ENCODE measurements at regions not wholly inside any gene's neighbourhood (a gene's known extent, or its start where the extent isn't known, plus 50 kb on each side); places are given as distances from the start of the nearest gene placed in this dataset.

DNA sequence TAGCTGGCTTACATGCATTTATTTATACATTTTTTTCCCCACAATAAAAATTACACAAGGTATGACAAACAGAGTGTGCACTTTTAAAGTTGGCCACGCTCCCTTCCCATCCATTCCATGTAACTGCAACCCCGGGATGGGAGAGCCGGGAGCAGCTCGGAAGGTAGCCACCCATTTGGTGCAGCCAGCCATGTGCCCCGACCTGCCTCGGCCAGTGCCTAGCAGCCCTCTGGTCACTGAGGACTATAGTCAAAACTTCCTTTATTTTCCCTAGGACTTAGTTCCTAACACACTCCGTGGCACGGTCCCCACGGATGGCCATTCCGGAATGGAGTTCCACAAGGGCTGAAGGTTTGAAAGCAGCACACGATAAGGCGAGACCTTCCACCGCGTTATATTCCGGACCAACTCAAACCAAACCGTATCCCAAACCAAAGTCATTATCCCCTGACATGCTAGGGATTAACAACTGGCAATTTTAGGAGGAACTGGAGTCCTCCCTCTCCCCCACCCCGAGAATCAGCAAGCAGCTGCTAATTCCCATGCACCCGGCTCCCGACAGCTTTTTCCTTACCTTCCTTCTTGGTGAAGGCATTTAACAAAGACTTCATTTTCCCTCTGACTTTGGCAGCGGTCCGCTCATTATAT lies 426.4 kb downstream of the SHANK2 start:
- Histone ChIP-seq H3K9ac (ENCODE audit: low read length) (no peak overlapping the region), H3K27ac (ENCODE audit: low read depth, low read length) (no peak overlapping the region), H3K4me1 (ENCODE audit: insufficient read depth, low read length) (no peaks in the 10 kb centered on the region), H2AFZ (ENCODE audit: low read depth, low read length) (no peak overlapping the region), H4K20me1 (ENCODE audit: insufficient read depth, low read length) (no peaks in the 10 kb centered on the region), H3K4me3 (ENCODE audit: insufficient read depth, low read depth, low read length) (no peak overlapping the region), H3K4me2 (ENCODE audit: low read length) (no peak overlapping the region), H3K36me3 (ENCODE audit: insufficient read depth, low read length) (no peaks in the 10 kb centered on the region), H3K79me2 (ENCODE audit: insufficient read depth, low read length) (no peaks in the 10 kb centered on the region), H3K27me3 (ENCODE audit: insufficient read depth, low read length) (peaks cover 34% of the 10 kb centered on the region), H3K9me3 (ENCODE audit: insufficient read depth, low read depth, low read length) (no peaks in the 10 kb centered on the region)
- no peak overlapping the region for H3K27ac Mint-ChIP-seq (ENCODE audit: unreplicated experiment)
- no peak for DNase-seq (ENCODE audit: low read depth)
- FAIRE-seq: no peak
- no peaks in the 10 kb centered on the region for H3K9me3 Mint-ChIP-seq (ENCODE audit: unreplicated experiment)
- no peaks in the 10 kb centered on the region for H3K36me3 Mint-ChIP-seq (ENCODE audit: low read depth, unreplicated experiment)
- TF ChIP-seq, protein P1, sequence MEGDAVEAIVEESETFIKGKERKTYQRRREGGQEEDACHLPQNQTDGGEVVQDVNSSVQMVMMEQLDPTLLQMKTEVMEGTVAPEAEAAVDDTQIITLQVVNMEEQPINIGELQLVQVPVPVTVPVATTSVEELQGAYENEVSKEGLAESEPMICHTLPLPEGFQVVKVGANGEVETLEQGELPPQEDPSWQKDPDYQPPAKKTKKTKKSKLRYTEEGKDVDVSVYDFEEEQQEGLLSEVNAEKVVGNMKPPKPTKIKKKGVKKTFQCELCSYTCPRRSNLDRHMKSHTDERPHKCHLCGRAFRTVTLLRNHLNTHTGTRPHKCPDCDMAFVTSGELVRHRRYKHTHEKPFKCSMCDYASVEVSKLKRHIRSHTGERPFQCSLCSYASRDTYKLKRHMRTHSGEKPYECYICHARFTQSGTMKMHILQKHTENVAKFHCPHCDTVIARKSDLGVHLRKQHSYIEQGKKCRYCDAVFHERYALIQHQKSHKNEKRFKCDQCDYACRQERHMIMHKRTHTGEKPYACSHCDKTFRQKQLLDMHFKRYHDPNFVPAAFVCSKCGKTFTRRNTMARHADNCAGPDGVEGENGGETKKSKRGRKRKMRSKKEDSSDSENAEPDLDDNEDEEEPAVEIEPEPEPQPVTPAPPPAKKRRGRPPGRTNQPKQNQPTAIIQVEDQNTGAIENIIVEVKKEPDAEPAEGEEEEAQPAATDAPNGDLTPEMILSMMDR (IDR thresholded peaks at IDR 0.05; ENCODE audit: insufficient read depth, low read depth, low read length): no peak
- peak; percentile 29 for TF ChIP-seq EZH2 (IDR thresholded peaks at IDR 0.05; ENCODE audit: insufficient read depth, low read length)
- H3K27me3 Mint-ChIP-seq (ENCODE audit: low read depth, unreplicated experiment): peaks cover 54% of the 10 kb centered on the region
- H3K4me1 Mint-ChIP-seq (ENCODE audit: low read depth, unreplicated experiment): no peaks in the 10 kb centered on the region
- H3K4me3 Mint-ChIP-seq (ENCODE audit: unreplicated experiment): no peak overlapping the region

DNA sequence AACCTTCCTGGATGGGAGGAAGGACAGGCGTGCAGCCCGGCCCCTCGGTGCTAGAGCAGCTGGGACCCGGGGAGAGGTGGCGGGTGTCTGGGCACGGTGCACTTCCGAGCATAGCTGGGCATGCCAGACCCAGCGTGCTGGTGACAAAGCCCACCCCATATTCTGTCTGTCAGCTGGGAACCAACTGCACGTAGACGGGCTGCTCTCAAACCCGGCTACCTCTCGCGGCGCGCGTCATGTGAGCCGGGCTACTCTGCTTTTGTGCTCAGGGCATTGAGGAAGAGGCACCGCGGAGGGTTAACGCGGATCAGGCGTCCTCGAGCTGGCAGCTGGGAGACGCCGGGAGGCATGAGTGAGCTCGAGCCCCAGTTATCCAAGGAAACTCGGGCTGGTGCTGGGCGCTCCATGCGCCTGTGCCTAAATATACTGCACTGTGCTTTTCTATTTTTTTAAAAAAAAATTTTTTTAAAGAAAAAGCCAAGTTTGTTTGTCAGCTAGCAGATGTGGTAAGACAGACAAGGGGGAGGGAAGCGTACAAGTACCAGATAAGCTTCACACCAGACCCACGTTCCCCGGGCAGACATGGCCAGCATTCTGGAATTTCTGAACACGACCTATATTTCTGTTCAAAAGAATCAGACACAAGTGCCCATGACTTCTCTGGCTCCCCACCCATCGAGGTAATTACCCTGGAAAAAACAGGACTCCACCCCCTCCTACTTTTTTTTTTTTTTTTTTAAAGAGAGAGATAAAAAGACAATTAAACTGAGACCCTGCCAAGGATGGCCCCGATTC lies 425.6 kb downstream of the SHANK2 start:
- Mint-ChIP-seq H3K36me3 (ENCODE audit: low read depth, unreplicated experiment) (no peaks in the 10 kb centered on the region), H3K9me3 (ENCODE audit: unreplicated experiment) (no peaks in the 10 kb centered on the region), H3K4me3 (ENCODE audit: unreplicated experiment) (no peak overlapping the region), H3K27me3 (ENCODE audit: low read depth, unreplicated experiment) (peaks cover 55% of the 10 kb centered on the region), H3K27ac (ENCODE audit: unreplicated experiment) (no peak overlapping the region), H3K4me1 (ENCODE audit: low read depth, unreplicated experiment) (no peaks in the 10 kb centered on the region)
- no peaks in the 10 kb centered on the region for H3K4me1 ChIP-seq (ENCODE audit: insufficient read depth, low read length)
- FAIRE-seq (no peak), DNase-seq (ENCODE audit: low read depth) (no peak)
- H2AFZ ChIP-seq (ENCODE audit: low read depth, low read length): peak overlapping the region; percentile 26
- H3K4me2 ChIP-seq (ENCODE audit: low read length): no peak overlapping the region
- no peaks in the 10 kb centered on the region for H3K79me2 ChIP-seq (ENCODE audit: insufficient read depth, low read length)
- no peaks in the 10 kb centered on the region for H3K36me3 ChIP-seq (ENCODE audit: insufficient read depth, low read length)
- H4K20me1 ChIP-seq (ENCODE audit: insufficient read depth, low read length): no peaks in the 10 kb centered on the region
- peaks cover 34% of the 10 kb centered on the region for H3K27me3 ChIP-seq (ENCODE audit: insufficient read depth, low read length)
- H3K9me3 ChIP-seq (ENCODE audit: insufficient read depth, low read depth, low read length): no peaks in the 10 kb centered on the region
- H3K27ac ChIP-seq (ENCODE audit: low read depth, low read length): no peak overlapping the region
- peak; percentile 62 for TF ChIP-seq EZH2 (IDR thresholded peaks at IDR 0.05; ENCODE audit: insufficient read depth, low read length)
- TF ChIP-seq, protein P1 (IDR thresholded peaks at IDR 0.05; ENCODE audit: insufficient read depth, low read depth, low read length): no peak
- no peak overlapping the region for H3K9ac ChIP-seq (ENCODE audit: low read length)
- no peak overlapping the region for H3K4me3 ChIP-seq (ENCODE audit: insufficient read depth, low read depth, low read length)
